22Rv1 (cell line): ENCODE measurements at regions not wholly inside any gene's neighbourhood (a gene's known extent, or its start where the extent isn't known, plus 50 kb on each side); places are given as distances from the start of the nearest gene placed in this dataset.

ENCODE experiments used
- ZFX ChIP-seq: fragments of 450-650 bp; IDR thresholded peaks from 2 replicates; pipeline ENCODE4 v1.6.1; 2017; ENCODE audit warnings: antibody characterized with exemption, borderline replicate concordance
- TF ChIP-seq, protein P1 (sequence below): fragments of 450-650 bp; IDR thresholded peaks from 2 replicates; pipeline ENCODE4 v1.5.1; 2017; ENCODE audit warnings: mild to moderate bottlenecking

DNA sequence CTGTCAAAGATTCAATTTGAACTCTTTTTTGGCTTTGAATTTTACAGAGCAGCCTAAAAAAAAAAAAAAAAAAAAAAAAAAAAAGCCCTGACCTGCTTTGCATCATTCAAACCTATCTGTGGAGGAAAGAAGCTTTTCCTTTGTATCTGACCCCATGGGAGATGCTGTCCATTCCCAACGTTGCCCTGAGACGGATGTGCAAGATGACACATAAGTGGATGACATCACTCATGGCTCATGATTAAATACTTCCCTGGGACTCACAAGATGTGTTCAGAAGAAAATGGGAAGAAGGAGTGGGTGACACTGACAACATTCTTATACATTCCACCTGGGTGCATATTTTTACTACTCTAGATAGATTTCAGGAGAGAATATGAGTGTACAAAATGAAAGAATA lies 245.7 kb upstream of the ELAVL2 start:
- TF ChIP-seq, protein P1, sequence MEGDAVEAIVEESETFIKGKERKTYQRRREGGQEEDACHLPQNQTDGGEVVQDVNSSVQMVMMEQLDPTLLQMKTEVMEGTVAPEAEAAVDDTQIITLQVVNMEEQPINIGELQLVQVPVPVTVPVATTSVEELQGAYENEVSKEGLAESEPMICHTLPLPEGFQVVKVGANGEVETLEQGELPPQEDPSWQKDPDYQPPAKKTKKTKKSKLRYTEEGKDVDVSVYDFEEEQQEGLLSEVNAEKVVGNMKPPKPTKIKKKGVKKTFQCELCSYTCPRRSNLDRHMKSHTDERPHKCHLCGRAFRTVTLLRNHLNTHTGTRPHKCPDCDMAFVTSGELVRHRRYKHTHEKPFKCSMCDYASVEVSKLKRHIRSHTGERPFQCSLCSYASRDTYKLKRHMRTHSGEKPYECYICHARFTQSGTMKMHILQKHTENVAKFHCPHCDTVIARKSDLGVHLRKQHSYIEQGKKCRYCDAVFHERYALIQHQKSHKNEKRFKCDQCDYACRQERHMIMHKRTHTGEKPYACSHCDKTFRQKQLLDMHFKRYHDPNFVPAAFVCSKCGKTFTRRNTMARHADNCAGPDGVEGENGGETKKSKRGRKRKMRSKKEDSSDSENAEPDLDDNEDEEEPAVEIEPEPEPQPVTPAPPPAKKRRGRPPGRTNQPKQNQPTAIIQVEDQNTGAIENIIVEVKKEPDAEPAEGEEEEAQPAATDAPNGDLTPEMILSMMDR: no peak
- TF ChIP-seq ZFX: no peak
